Parathyroid adenoma (tissue), 2 donors: ENCODE measurements at regions not wholly inside any gene's neighbourhood (a gene's known extent, or its start where the extent isn't known, plus 50 kb on each side); places are given as distances from the start of the nearest gene placed in this dataset.

ENCODE experiments used
- H2AFZ ChIP-seq: fragments of 300-600 bp; sonication (generic); one replicate; pipeline ENCODE4 v1.7.0; 2017; ENCODE audit warnings: antibody characterized with exemption, mild to moderate bottlenecking
- H3K27ac ChIP-seq: fragments of 300-600 bp; sonication (generic); one replicate; pipeline ENCODE4 v1.7.0; 2017
- H3K27me3 ChIP-seq: fragments of 300-600 bp; sonication (generic); one replicate; pipeline ENCODE4 v1.7.0; 2017; ENCODE audit warnings: low read length; ENCODE audit not compliant: control insufficient read depth, insufficient read depth
- H3K36me3 ChIP-seq: fragments of 300-600 bp; sonication (generic); one replicate; pipeline ENCODE4 v1.7.0; 2017; ENCODE audit warnings: low read length; ENCODE audit not compliant: control insufficient read depth, insufficient read depth
- H3K4me1 ChIP-seq: fragments of 300-600 bp; sonication (generic); one replicate; pipeline ENCODE4 v1.7.0; 2017; ENCODE audit warnings: control low read depth
- H3K4me2 ChIP-seq: fragments of 300-600 bp; sonication (generic); one replicate; pipeline ENCODE4 v1.7.0; 2017; ENCODE audit warnings: low read length
- H3K4me3 ChIP-seq: fragments of 300-600 bp; sonication (generic); one replicate; pipeline ENCODE4 v1.7.0; 2017; ENCODE audit warnings: low read depth, low read length
- H3K79me2 ChIP-seq: fragments of 300-600 bp; sonication (generic); one replicate; pipeline ENCODE4 v1.7.0; 2017; ENCODE audit warnings: control low read depth
- H3K9ac ChIP-seq: fragments of 300-600 bp; sonication (generic); one replicate; pipeline ENCODE4 v1.7.0; 2017; ENCODE audit warnings: mild to moderate bottlenecking
- H3K9me3 ChIP-seq: fragments of 300-600 bp; sonication (generic); one replicate; pipeline ENCODE4 v1.7.0; 2017; ENCODE audit warnings: low read length; ENCODE audit not compliant: control insufficient read depth
- TF ChIP-seq, protein P1 (sequence below): fragments of 300-600 bp; sonication (generic); IDR thresholded peaks from one replicate; pipeline ENCODE4 v1.7.0; 2017; ENCODE audit warnings: antibody characterized with exemption, mild to moderate bottlenecking
- donor health status: primary hyperparathyroidism.

DNA sequence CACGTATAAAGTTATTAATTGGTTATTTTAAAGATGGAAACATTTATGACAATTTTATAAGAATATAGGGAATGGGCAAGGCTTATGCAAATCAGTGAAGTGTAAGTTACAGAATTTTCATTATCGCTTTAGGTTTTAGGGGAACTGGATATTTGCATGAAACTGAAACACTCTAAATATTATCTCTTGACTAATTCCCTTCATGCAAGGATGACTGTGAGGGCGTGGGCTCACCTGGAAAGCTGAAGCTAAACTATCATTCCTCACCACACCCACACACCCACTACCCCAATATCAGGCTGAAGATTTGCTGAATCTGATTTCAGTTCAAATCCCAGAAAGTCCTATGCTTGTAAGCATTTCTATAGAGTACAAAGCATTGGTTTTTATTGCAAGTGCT lies 81.7 kb upstream of the ARHGAP24 start:
- no peak overlapping the region for H3K27ac ChIP-seq
- H3K9ac ChIP-seq, result no peak overlapping the region
- no peaks in the 10 kb centered on the region for H3K4me1 ChIP-seq
- H3K79me2 ChIP-seq, result no peaks in the 10 kb centered on the region
- H3K9me3 ChIP-seq, result no peaks in the 10 kb centered on the region
- H3K27me3 ChIP-seq, result no peaks in the 10 kb centered on the region
- no peak overlapping the region for H3K4me2 ChIP-seq
- H3K36me3 ChIP-seq, result no peaks in the 10 kb centered on the region
- no peak overlapping the region for H2AFZ ChIP-seq
- no peak overlapping the region for H3K4me3 ChIP-seq
- TF ChIP-seq, protein P1, sequence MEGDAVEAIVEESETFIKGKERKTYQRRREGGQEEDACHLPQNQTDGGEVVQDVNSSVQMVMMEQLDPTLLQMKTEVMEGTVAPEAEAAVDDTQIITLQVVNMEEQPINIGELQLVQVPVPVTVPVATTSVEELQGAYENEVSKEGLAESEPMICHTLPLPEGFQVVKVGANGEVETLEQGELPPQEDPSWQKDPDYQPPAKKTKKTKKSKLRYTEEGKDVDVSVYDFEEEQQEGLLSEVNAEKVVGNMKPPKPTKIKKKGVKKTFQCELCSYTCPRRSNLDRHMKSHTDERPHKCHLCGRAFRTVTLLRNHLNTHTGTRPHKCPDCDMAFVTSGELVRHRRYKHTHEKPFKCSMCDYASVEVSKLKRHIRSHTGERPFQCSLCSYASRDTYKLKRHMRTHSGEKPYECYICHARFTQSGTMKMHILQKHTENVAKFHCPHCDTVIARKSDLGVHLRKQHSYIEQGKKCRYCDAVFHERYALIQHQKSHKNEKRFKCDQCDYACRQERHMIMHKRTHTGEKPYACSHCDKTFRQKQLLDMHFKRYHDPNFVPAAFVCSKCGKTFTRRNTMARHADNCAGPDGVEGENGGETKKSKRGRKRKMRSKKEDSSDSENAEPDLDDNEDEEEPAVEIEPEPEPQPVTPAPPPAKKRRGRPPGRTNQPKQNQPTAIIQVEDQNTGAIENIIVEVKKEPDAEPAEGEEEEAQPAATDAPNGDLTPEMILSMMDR, result no peak

DNA sequence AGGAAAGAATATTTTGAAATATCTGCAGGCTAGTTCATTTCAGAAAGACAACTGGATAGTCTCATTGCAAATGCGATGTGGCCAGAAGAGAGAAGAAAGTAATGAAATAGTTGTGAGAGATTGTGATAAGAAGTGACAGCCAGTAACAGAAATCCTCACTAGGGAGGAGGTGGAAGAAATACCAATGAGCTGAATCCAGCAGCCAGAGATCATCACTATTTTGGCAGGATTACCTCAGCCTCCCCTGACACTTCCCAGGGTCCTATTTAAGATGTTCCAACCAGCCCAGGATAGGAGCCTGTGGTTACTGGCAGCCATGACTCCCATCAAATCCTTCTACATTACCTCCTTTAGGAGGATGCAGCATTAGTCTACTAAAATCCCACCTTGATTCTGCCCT lies 76.7 kb upstream of the ARHGAP24 start:
- Histone ChIP-seq H3K27me3 (no peaks in the 10 kb centered on the region), H3K4me3 (no peak overlapping the region), H3K9ac (no peak overlapping the region), H3K36me3 (no peaks in the 10 kb centered on the region), H3K9me3 (no peaks in the 10 kb centered on the region), H3K4me2 (no peak overlapping the region), H3K4me1 (no peaks in the 10 kb centered on the region), H3K79me2 (no peaks in the 10 kb centered on the region), H3K27ac (no peak overlapping the region), H2AFZ (no peak overlapping the region)
- TF ChIP-seq, protein P1, result no peak

DNA sequence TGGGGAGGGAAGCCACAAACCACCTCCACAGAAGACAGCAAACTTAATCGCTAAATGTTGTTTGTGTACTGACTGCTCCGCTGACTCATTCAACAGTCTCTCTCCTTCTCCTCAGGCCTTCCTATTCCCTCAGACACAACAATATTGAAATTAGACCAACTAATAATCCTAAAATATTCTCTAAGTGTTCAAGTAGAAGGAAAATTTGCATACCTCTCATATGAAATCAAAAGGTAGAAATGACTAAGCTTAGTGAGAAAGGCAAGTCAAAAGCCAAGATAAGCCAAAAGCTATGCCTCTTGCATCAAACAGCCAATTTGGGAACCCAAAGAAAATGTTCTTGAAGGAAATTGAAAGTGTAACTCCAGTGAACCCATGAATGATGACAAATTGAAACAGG lies 75.7 kb upstream of the ARHGAP24 start:
- Histone ChIP-seq H3K9ac (no peak overlapping the region), H3K4me2 (no peak overlapping the region), H3K4me3 (no peak overlapping the region), H3K4me1 (no peaks in the 10 kb centered on the region), H3K79me2 (no peaks in the 10 kb centered on the region), H3K9me3 (no peaks in the 10 kb centered on the region), H3K27me3 (no peaks in the 10 kb centered on the region), H3K27ac (no peak overlapping the region), H2AFZ (no peak overlapping the region), H3K36me3 (no peaks in the 10 kb centered on the region)
- TF ChIP-seq, protein P1, result no peak

DNA sequence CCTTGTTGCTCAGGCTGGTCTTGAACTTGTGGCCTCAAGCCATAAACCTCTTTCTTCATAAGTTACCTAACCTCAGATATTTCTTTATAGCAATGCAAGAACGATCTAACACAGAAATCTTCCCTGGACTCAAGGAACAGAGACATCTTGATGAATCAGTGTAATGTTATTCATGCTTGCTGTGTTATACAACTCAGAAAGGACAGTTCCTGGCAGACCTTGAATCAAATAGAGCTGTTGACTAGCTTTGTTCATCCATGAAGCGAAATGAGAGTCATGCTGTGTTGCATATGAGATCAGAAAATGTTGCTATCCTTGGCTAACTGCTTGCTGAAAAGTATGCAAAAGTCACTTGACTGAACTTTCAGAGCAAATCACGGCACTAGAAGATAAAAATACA lies 72.6 kb upstream of the ARHGAP24 start:
- H3K27ac ChIP-seq, result no peak overlapping the region
- H3K36me3 ChIP-seq, result no peaks in the 10 kb centered on the region
- TF ChIP-seq, protein P1, result no peak
- no peak overlapping the region for H3K4me2 ChIP-seq
- no peak overlapping the region for H3K9ac ChIP-seq
- H3K27me3 ChIP-seq, result no peaks in the 10 kb centered on the region
- no peaks in the 10 kb centered on the region for H3K79me2 ChIP-seq
- H3K9me3 ChIP-seq, result no peaks in the 10 kb centered on the region
- H3K4me3 ChIP-seq, result no peak overlapping the region
- no peaks in the 10 kb centered on the region for H3K4me1 ChIP-seq
- H2AFZ ChIP-seq, result no peak overlapping the region

DNA sequence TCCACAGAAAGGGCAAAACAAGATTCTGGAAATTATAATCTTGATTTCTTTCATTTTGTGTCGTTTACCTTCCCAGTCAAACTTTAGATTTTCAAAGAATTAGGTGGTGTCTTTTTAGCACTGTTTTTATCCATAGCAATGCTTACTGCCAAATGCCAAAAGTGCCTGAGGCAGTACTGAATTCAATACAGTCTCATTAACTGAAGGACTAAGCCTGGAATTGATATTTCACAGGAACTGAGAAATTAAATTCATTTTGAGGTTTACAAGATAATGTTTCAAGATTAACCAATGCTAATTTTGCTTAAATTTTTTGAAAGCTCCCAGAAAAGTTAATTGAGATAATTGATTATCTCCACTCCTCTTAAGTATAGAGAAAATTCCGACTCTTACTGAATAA lies 68.8 kb upstream of the ARHGAP24 start:
- H3K27ac ChIP-seq, result no peak overlapping the region
- H3K79me2 ChIP-seq, result no peaks in the 10 kb centered on the region
- H3K27me3 ChIP-seq, result no peaks in the 10 kb centered on the region
- no peak overlapping the region for H3K4me3 ChIP-seq
- H3K4me2 ChIP-seq, result no peak overlapping the region
- TF ChIP-seq, protein P1, result no peak
- no peak overlapping the region for H2AFZ ChIP-seq
- H3K9ac ChIP-seq, result no peak overlapping the region
- no peaks in the 10 kb centered on the region for H3K9me3 ChIP-seq
- H3K36me3 ChIP-seq, result no peaks in the 10 kb centered on the region
- H3K4me1 ChIP-seq, result no peaks in the 10 kb centered on the region
